ENCODE measurements at regions not wholly inside any gene's neighbourhood (a gene's known extent, or its start where the extent isn't known, plus 50 kb on each side); places are given as distances from the start of the nearest gene placed in this dataset.

DNA sequence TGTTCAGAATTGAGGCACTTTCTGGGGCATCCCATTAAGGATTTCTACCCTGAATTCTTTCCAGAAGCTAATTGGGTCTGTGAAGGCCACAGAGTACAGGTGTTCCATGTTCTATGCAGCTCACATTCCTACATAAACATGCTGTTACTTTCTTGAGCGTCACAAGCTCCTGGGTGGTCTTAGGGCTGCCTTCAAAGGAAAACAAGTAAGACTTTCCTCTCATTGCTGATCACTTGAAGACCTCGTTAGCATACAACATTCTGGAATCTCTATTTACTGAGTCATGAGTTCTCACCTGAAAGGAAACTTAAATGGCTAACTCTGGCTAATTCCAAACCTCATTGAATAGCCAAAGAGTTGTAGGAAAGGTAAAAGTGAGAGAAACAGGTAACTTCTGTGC is 63.0 kb upstream of the HMGA2 start:
- TF ChIP-seq POLR2A (IDR thresholded peaks at IDR 0.05; ENCODE audit: extremely low read depth, insufficient read length): no peak
- no peak for TF ChIP-seq CTCF (IDR thresholded peaks at IDR 0.05; ENCODE audit: low read depth, low read length)
